ENCODE measurements at regions not wholly inside any gene's neighbourhood (a gene's known extent, or its start where the extent isn't known, plus 50 kb on each side); places are given as distances from the start of the nearest gene placed in this dataset.

DNA sequence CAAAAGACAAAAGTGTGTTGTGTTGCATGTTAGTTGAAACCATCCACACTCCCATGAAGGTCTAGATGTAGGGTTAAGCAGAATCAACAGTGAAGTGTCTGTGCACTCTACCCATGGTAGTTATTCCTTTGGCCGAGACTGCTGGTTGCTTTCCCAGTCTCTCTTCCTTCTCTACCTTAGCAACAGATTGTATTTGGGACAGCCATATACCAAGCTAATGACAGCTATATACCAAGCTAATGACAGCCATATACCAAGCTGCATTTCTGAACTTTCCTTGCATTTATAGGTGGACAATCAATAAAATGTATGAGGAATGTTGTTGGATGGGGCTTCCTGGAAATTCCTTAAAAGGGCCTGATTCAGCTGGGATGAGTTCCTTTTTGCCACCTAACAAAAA is 80.5 kb upstream of the ENPEP start:
- TF ChIP-seq, protein P1, sequence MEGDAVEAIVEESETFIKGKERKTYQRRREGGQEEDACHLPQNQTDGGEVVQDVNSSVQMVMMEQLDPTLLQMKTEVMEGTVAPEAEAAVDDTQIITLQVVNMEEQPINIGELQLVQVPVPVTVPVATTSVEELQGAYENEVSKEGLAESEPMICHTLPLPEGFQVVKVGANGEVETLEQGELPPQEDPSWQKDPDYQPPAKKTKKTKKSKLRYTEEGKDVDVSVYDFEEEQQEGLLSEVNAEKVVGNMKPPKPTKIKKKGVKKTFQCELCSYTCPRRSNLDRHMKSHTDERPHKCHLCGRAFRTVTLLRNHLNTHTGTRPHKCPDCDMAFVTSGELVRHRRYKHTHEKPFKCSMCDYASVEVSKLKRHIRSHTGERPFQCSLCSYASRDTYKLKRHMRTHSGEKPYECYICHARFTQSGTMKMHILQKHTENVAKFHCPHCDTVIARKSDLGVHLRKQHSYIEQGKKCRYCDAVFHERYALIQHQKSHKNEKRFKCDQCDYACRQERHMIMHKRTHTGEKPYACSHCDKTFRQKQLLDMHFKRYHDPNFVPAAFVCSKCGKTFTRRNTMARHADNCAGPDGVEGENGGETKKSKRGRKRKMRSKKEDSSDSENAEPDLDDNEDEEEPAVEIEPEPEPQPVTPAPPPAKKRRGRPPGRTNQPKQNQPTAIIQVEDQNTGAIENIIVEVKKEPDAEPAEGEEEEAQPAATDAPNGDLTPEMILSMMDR (conservative IDR thresholded peaks at IDR 0.05; ENCODE audit: low read length): no peak
- TF ChIP-seq EZH2phosphoT487 (IDR thresholded peaks at IDR 0.05; ENCODE audit: borderline replicate concordance): no peak
